ENCODE measurements at regions not wholly inside any gene's neighbourhood (a gene's known extent, or its start where the extent isn't known, plus 50 kb on each side); places are given as distances from the start of the nearest gene placed in this dataset.

- H3K27me3 Mint-ChIP-seq (ENCODE audit: low read depth): peaks cover 7% of the 10 kb centered on the region
- no peak for ATAC-seq
- no peaks in the 10 kb centered on the region for H3K4me1 Mint-ChIP-seq (ENCODE audit: low read depth)
- H3K4me3 Mint-ChIP-seq: no peak overlapping the region
- H3K27ac Mint-ChIP-seq: no peak overlapping the region
- ChIA-PET CTCF (no interaction called here), POLR2A (no interaction called here)
- no peak for DNase-seq
- H3K9me3 Mint-ChIP-seq (ENCODE audit: insufficient read depth): no peaks in the 10 kb centered on the region
- H3K36me3 Mint-ChIP-seq (ENCODE audit: low read depth): no peaks in the 10 kb centered on the region
Observed at GRCh38 chr5:53179691-53180090, 70.1 kb upstream of the MOCS2 start.

GRCh38 chr5:53180538-53180937 is 71.0 kb upstream of the MOCS2 start:
- CTCF ChIA-PET: no interaction called here
- Mint-ChIP-seq H3K4me1 (ENCODE audit: low read depth) (no peaks in the 10 kb centered on the region), H3K27me3 (ENCODE audit: low read depth) (peaks cover 4% of the 10 kb centered on the region), H3K4me3 (no peak overlapping the region), H3K9me3 (ENCODE audit: insufficient read depth) (no peaks in the 10 kb centered on the region), H3K27ac (no peak overlapping the region), H3K36me3 (ENCODE audit: low read depth) (no peaks in the 10 kb centered on the region)
- no peak for ATAC-seq
- no peak for DNase-seq
- POLR2A ChIA-PET: no interaction called here

GRCh38 chr5:53180991-53181390 is 71.4 kb upstream of the MOCS2 start:
- H3K4me1 Mint-ChIP-seq (ENCODE audit: low read depth): no peaks in the 10 kb centered on the region
- ATAC-seq (no peak), DNase-seq (no peak)
- H3K27ac Mint-ChIP-seq: no peak overlapping the region
- H3K27me3 Mint-ChIP-seq (ENCODE audit: low read depth): peaks cover 4% of the 10 kb centered on the region
- CTCF ChIA-PET: interaction anchor here (1.1 kb wide), 1 partner anchor 232 kb away, joined by 3 read pairs; no protein-coding TSS in a partner anchor
- no peaks in the 10 kb centered on the region for H3K36me3 Mint-ChIP-seq (ENCODE audit: low read depth)
- no peaks in the 10 kb centered on the region for H3K9me3 Mint-ChIP-seq (ENCODE audit: insufficient read depth)
- no peak overlapping the region for H3K4me3 Mint-ChIP-seq
- POLR2A ChIA-PET: no interaction called here

DNA sequence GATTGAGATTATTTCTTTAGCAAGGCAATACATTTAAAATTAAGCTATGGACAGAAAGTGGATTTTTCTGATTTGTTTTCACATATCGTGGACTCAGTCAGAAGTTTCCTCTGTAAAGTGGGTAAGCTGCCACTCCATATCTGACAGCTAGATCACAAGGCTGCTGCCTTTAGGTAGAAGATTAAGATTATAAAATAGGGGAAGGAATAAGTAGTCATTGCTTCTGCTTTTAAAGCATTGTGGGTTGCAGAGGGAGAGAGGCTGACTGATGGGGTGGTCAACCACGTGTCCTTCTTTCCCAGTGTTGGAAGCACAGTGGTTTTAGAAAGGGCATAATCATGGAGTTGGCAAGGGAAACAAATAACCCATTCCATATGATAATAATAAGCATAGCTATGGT is 74.3 kb upstream of the MOCS2 start:
- H3K4me3 Mint-ChIP-seq: no peak overlapping the region
- no peak for ATAC-seq
- POLR2A ChIA-PET: no interaction called here
- no peaks in the 10 kb centered on the region for H3K36me3 Mint-ChIP-seq (ENCODE audit: low read depth)
- no peaks in the 10 kb centered on the region for H3K27me3 Mint-ChIP-seq (ENCODE audit: low read depth)
- DNase-seq: no peak
- no peak overlapping the region for H3K27ac Mint-ChIP-seq
- CTCF ChIA-PET: no interaction called here
- no peaks in the 10 kb centered on the region for H3K9me3 Mint-ChIP-seq (ENCODE audit: insufficient read depth)
- H3K4me1 Mint-ChIP-seq (ENCODE audit: low read depth): no peaks in the 10 kb centered on the region

DNA sequence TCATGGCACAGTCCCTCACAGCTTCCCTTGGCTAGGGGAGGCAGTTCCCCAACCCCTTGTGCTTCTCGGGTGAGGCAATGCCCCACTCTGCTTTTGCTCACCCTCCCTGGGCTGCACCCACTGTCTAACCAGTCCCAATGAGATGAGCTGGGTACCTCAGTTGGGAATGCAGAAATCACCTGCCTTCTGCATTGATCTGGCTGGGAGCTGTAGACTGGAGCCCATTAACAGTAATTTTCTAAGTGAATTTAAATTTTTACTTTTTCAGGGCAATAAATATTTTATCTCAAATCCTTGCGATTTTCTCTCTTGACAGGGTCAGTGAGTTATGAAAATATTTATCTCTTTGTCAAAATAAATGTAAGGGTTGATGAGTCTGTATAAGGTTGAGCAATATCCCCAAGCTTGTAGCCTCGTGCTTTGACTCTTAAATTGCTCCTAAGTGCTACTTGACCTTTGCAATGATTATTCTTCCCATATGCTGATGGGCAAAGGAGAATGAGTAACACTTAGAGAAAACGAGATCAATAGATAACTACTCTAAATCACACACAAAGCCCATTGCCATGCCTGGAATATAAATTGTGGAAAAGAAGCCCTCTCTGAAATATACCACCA is 82.1 kb upstream of the MOCS2 start:
- Mint-ChIP-seq H3K4me1 (ENCODE audit: low read depth) (no peaks in the 10 kb centered on the region), H3K9me3 (ENCODE audit: insufficient read depth) (no peaks in the 10 kb centered on the region)
- ATAC-seq: no peak

GRCh38 chr5:53194086-53194485 is 84.5 kb upstream of the MOCS2 start:
- no peak overlapping the region for H3K4me3 Mint-ChIP-seq
- no peaks in the 10 kb centered on the region for H3K36me3 Mint-ChIP-seq (ENCODE audit: low read depth)
- CTCF ChIA-PET: no interaction called here
- DNase-seq (no peak), ATAC-seq (no peak)
- no peaks in the 10 kb centered on the region for H3K9me3 Mint-ChIP-seq (ENCODE audit: insufficient read depth)
- peaks cover 16% of the 10 kb centered on the region for H3K27me3 Mint-ChIP-seq (ENCODE audit: low read depth)
- no peak overlapping the region for H3K27ac Mint-ChIP-seq
- no peaks in the 10 kb centered on the region for H3K4me1 Mint-ChIP-seq (ENCODE audit: low read depth)
- POLR2A ChIA-PET: no interaction called here

More for the DNA sequence above, 82.1 kb upstream of the MOCS2 start:
- Mint-ChIP-seq H3K4me3 (no peak overlapping the region), H3K36me3 (ENCODE audit: low read depth) (no peaks in the 10 kb centered on the region), H3K27me3 (ENCODE audit: low read depth) (peaks cover 11% of the 10 kb centered on the region), H3K27ac (no peak overlapping the region)
- ChIA-PET CTCF (no interaction called here), POLR2A (no interaction called here)
- DNase-seq: no peak

DNA sequence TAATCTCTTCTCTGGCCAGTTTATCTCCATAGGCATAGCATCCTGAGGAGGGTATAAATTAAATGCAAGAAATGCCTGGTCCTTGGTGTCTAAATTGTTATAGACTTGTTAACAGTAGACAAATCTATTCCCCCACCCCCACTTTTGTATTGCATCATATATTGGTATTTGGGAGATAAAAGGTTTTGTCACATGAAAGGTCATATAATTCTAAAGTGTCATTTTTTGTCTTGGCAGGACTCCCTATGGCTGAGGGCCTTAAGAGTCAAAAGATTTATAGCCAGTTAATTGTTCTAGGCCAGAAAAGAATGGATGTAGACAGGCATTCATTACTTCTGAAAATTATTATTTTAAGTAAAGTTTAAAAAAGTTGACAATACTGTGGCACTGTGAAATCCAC is 90.3 kb upstream of the MOCS2 start:
- Mint-ChIP-seq H3K4me3 (no peak overlapping the region), H3K27ac (no peak overlapping the region), H3K27me3 (ENCODE audit: low read depth) (peaks cover 14% of the 10 kb centered on the region), H3K36me3 (ENCODE audit: low read depth) (no peaks in the 10 kb centered on the region), H3K9me3 (ENCODE audit: insufficient read depth) (no peaks in the 10 kb centered on the region), H3K4me1 (ENCODE audit: low read depth) (no peaks in the 10 kb centered on the region)
- no peak for DNase-seq
- ATAC-seq: no peak
- POLR2A ChIA-PET: no interaction called here
- CTCF ChIA-PET: no interaction called here

DNA sequence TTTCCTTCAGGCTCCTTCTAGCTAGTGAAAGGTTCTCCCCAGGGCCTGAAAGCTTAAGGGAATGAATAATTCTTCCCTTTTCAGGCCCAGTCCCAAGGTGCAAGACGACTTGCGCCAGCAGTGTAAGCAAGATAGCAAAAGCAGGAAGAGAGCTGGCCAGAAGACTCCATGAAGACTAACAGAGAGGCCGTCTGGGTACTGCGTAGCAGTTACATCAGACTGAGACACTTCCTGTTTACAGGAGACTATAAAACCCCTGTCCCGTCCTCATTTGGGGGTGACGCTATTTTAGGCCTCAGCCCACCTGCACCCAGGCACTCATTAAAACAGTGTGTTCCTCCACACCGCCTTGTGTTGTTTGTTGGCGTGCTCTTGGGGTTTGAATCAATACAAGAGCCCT is 90.7 kb upstream of the MOCS2 start:
- H3K36me3 Mint-ChIP-seq (ENCODE audit: low read depth): no peaks in the 10 kb centered on the region
- H3K27me3 Mint-ChIP-seq (ENCODE audit: low read depth): peaks cover 12% of the 10 kb centered on the region
- ChIA-PET POLR2A (no interaction called here), CTCF (no interaction called here)
- ATAC-seq (no peak), DNase-seq (no peak)
- no peak overlapping the region for H3K27ac Mint-ChIP-seq
- H3K4me3 Mint-ChIP-seq: no peak overlapping the region
- no peaks in the 10 kb centered on the region for H3K4me1 Mint-ChIP-seq (ENCODE audit: low read depth)
- no peaks in the 10 kb centered on the region for H3K9me3 Mint-ChIP-seq (ENCODE audit: insufficient read depth)

DNA sequence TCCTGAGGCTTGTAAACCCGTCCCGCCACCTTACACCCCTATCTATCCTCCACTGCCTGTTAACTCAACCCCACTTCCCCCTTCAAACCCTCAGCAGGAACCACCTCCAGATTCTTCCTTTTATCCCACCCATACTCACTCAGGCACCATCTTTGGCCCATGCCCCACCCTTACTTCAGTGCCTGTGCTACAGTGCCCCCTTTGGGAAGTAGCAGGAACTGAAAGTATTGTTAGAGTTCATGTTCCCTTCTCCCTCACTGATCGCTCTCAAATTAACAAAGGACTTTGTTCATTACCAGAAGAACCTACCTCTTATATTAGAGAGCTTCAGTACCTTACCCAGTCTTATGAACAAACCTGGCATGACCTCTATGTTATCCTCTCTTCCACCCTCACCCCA is 92.2 kb upstream of the MOCS2 start:
- H3K9me3 Mint-ChIP-seq (ENCODE audit: insufficient read depth): no peaks in the 10 kb centered on the region
- H3K4me1 Mint-ChIP-seq (ENCODE audit: low read depth): peaks cover 4% of the 10 kb centered on the region
- H3K4me3 Mint-ChIP-seq: no peak overlapping the region
- H3K27ac Mint-ChIP-seq: no peak overlapping the region
- ATAC-seq (no peak), DNase-seq (no peak)
- POLR2A ChIA-PET: no interaction called here
- H3K36me3 Mint-ChIP-seq (ENCODE audit: low read depth): no peaks in the 10 kb centered on the region
- H3K27me3 Mint-ChIP-seq (ENCODE audit: low read depth): peaks cover 5% of the 10 kb centered on the region
- CTCF ChIA-PET: no interaction called here

DNA sequence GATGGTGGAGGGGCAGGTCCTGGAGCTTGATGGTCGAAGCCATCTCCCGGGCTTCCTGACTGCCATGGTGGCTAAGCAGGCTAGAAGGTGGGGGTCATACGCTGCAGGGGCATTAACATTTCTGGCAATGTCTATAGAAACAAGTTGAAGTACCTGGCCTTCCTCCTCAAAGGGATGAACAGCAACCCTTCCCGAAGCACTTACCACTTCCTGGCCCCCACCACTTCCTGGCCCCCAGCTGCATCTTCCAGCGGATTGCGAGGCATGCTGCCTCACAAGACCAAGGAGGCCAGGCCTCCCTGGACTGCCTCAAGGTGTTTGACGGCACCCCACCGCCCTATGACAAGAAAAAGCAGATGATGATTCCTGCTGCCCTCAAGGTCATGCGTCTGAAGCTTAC is 97.0 kb upstream of the MOCS2 start:
- ChIA-PET POLR2A (no interaction called here), CTCF (no interaction called here)
- Mint-ChIP-seq H3K36me3 (ENCODE audit: low read depth) (no peaks in the 10 kb centered on the region), H3K27me3 (ENCODE audit: low read depth) (peaks cover 7% of the 10 kb centered on the region), H3K4me1 (ENCODE audit: low read depth) (peaks cover 4% of the 10 kb centered on the region), H3K9me3 (ENCODE audit: insufficient read depth) (no peaks in the 10 kb centered on the region), H3K4me3 (no peak overlapping the region), H3K27ac (no peak overlapping the region)
- no peak for DNase-seq
- no peak for ATAC-seq

- Mint-ChIP-seq H3K4me3 (no peak overlapping the region), H3K4me1 (ENCODE audit: low read depth) (no peaks in the 10 kb centered on the region), H3K27me3 (ENCODE audit: low read depth) (peaks cover 7% of the 10 kb centered on the region), H3K9me3 (ENCODE audit: insufficient read depth) (no peaks in the 10 kb centered on the region), H3K27ac (no peak overlapping the region), H3K36me3 (ENCODE audit: low read depth) (no peaks in the 10 kb centered on the region)
- POLR2A ChIA-PET: no interaction called here
- DNase-seq: no peak
- ATAC-seq: no peak
- CTCF ChIA-PET: interaction anchor here (1.0 kb wide), 1 partner anchor 16 kb away, joined by 3 read pairs; no protein-coding TSS in a partner anchor
Observed at GRCh38 chr5:53211799-53212198, 102.2 kb upstream of the MOCS2 start.

- DNase-seq: no peak
- ChIA-PET POLR2A (no interaction called here), CTCF (no interaction called here)
- H3K4me1 Mint-ChIP-seq (ENCODE audit: low read depth): no peaks in the 10 kb centered on the region
- ATAC-seq: no peak
- H3K4me3 Mint-ChIP-seq: no peak overlapping the region
- H3K9me3 Mint-ChIP-seq (ENCODE audit: insufficient read depth): no peaks in the 10 kb centered on the region
- H3K27ac Mint-ChIP-seq: no peak overlapping the region
- H3K36me3 Mint-ChIP-seq (ENCODE audit: low read depth): no peaks in the 10 kb centered on the region
- H3K27me3 Mint-ChIP-seq (ENCODE audit: low read depth): no peaks in the 10 kb centered on the region
Observed at GRCh38 chr5:53219174-53219573, 109.6 kb upstream of the MOCS2 start.

DNA sequence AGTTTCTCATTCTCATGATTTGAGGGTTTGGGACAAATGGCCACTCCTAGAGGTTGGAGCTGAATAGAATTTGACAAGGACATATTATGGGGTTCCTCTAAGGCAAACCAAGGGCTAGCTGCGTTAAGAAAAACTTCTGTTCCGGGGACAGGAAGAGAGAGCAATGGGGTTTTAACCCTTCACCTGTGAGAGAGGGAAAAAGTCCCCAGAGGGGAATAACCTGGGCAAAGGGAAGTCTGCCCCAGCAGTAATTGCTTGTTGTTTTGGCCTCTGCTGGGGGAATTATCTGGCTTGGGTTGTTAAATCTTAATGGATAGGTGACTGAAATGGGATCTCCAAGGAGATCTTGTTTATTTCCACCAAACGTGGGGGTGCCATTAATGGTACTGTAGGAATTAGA is 110.1 kb upstream of the MOCS2 start:
- Mint-ChIP-seq H3K4me1 (ENCODE audit: low read depth) (no peaks in the 10 kb centered on the region), H3K4me3 (no peak overlapping the region), H3K36me3 (ENCODE audit: low read depth) (no peaks in the 10 kb centered on the region), H3K27ac (no peak overlapping the region), H3K27me3 (ENCODE audit: low read depth) (no peaks in the 10 kb centered on the region), H3K9me3 (ENCODE audit: insufficient read depth) (no peaks in the 10 kb centered on the region)
- DNase-seq (no peak), ATAC-seq (no peak)
- ChIA-PET POLR2A (no interaction called here), CTCF (no interaction called here)
